Medulla oblongata (tissue), 1 donor: ENCODE measurements at regions not wholly inside any gene's neighbourhood (a gene's known extent, or its start where the extent isn't known, plus 50 kb on each side); places are given as distances from the start of the nearest gene placed in this dataset.
A peak's percentile ranks its signal among the peaks of the same experiment; 100 is the strongest.

Experiments used
- DNase-seq: peaks from one replicate; pipeline ENCODE4 v3.0.0-alpha.2; 2015; ENCODE audit errors: extremely low spot score

- DNase-seq, result no peak
Observed at GRCh38 chr6:25012657-25013056, 76.9 kb upstream of the RIPOR2 start.

- no peak for DNase-seq
Observed at GRCh38 chr6:25013246-25013645, 77.5 kb upstream of the RIPOR2 start.

GRCh38 chr6:25014369-25014768 lies 78.6 kb upstream of the RIPOR2 start:
- DNase-seq, result no peak

GRCh38 chr6:25014791-25015560 lies 79.2 kb upstream of the RIPOR2 start:
- peak; percentile 22 for DNase-seq

- no peak for DNase-seq
Observed at GRCh38 chr6:25016014-25016720, 80.4 kb upstream of the RIPOR2 start.

- DNase-seq, result no peak
Observed at GRCh38 chr6:25017486-25017885, 81.7 kb upstream of the RIPOR2 start.

GRCh38 chr6:25017932-25018567 lies 82.3 kb upstream of the RIPOR2 start:
- peak; percentile 44 for DNase-seq

GRCh38 chr6:25018568-25018954 lies 82.8 kb upstream of the RIPOR2 start:
- no peak for DNase-seq

- DNase-seq, result no peak
Observed at GRCh38 chr6:25022140-25022553, 86.4 kb upstream of the RIPOR2 start.

GRCh38 chr6:25023781-25024180 lies 88.0 kb upstream of the RIPOR2 start:
- DNase-seq, result no peak

- DNase-seq, result no peak
Observed at GRCh38 chr6:25024821-25025220, 89.1 kb upstream of the RIPOR2 start.

GRCh38 chr6:25025248-25025918 lies 89.6 kb upstream of the RIPOR2 start:
- DNase-seq, result no peak

- DNase-seq, result no peak
Observed at GRCh38 chr6:25025919-25026301, 90.2 kb upstream of the RIPOR2 start.

- no peak for DNase-seq
Observed at GRCh38 chr6:25026723-25027122, 91.0 kb upstream of the RIPOR2 start.

GRCh38 chr6:25027221-25027916 lies 91.6 kb upstream of the RIPOR2 start:
- no peak for DNase-seq

- DNase-seq, result no peak
Observed at GRCh38 chr6:25028328-25028727, 92.6 kb upstream of the RIPOR2 start.

- DNase-seq, result no peak
Observed at GRCh38 chr6:25032934-25033333, 97.2 kb upstream of the RIPOR2 start.

- DNase-seq, result peak; percentile 8
Observed at GRCh38 chr6:25034431-25034921, 98.7 kb upstream of the RIPOR2 start.

- DNase-seq, result peak; percentile 12
Observed at GRCh38 chr6:25035174-25035511, 99.4 kb upstream of the RIPOR2 start.

GRCh38 chr6:25035512-25036435 lies 100.0 kb upstream of the RIPOR2 start:
- DNase-seq, result peak; percentile 16

GRCh38 chr6:25036461-25036860 lies 100.7 kb upstream of the RIPOR2 start:
- DNase-seq, result no peak
